HEK293 (cell line): ENCODE measurements at regions not wholly inside any gene's neighbourhood (a gene's known extent, or its start where the extent isn't known, plus 50 kb on each side); places are given as distances from the start of the nearest gene placed in this dataset.

ENCODE experiments used
- CTCF ChIA-PET: fragments of 350-600 bp; formaldehyde crosslinking; extraction: SDS; loops from one replicate; lab custom pipeline; 2021; ENCODE audit warnings: antibody characterized with exemption; lab: Yijun Ruan, JAX
- POLR2A ChIA-PET: fragments of 300-600 bp; formaldehyde crosslinking; extraction: SDS; loops from one replicate; lab custom pipeline; 2020; ENCODE audit warnings: antibody characterized with exemption, inconsistent platforms; lab: Yijun Ruan, JAX
- H3K27ac ChIP-seq: fragments of 200-500 bp; sonication (Bioruptor generic); 2 replicates; pipeline ENCODE4 v1.5.1; 2014; ENCODE audit warnings: low read depth, low read length, control low read depth, inconsistent platforms; ENCODE audit errors: extremely low read depth
- H3K36me3 ChIP-seq, 2 experiments: fragments of 200-500 bp in 1 of 2; sonication (Bioruptor generic) in 1 of 2; 1 replicate in 1 of 2; 2 replicates in 1 of 2; pipeline ENCODE4 v1.5.1; 2014 to 2017; ENCODE audit warnings: inconsistent platforms in 2 of 2, low read length in 2 of 2; ENCODE audit not compliant: control insufficient read depth in 2 of 2, insufficient read depth in 1 of 2
- H3K4me1 ChIP-seq: fragments of 200-500 bp; sonication (Bioruptor generic); 2 replicates; pipeline ENCODE4 v1.5.1; 2014; ENCODE audit warnings: mild to moderate bottlenecking, low read length, inconsistent platforms; ENCODE audit not compliant: control insufficient read depth, insufficient read depth
- H3K4me3 ChIP-seq: 2 replicates; pipeline ENCODE4 v1.5.1; 2011; ENCODE audit warnings: low read depth, mild to moderate bottlenecking, control low read depth, low read length, moderate library complexity
- H3K9me3 ChIP-seq: fragments of 200-500 bp; sonication (Bioruptor generic); 2 replicates; pipeline ENCODE4 v1.5.1; 2014; ENCODE audit warnings: low read depth, low read length, inconsistent platforms; ENCODE audit not compliant: control insufficient read depth, insufficient read depth
- BCL11A ChIP-seq: fragments of 450-650 bp; formaldehyde crosslinking; IDR thresholded peaks from 2 replicates; pipeline ENCODE4 v1.5.1; 2016; ENCODE audit warnings: low read depth, missing biosample characterization, missing genetic modification characterization
- OVOL3 ChIP-seq: fragments of 450-650 bp; formaldehyde crosslinking; IDR thresholded peaks from 2 replicates; pipeline ENCODE4 v1.5.1; 2016; ENCODE audit warnings: missing biosample characterization, missing genetic modification characterization
- ZBTB8A ChIP-seq: fragments of 450-650 bp; formaldehyde crosslinking; IDR thresholded peaks from 2 replicates; pipeline ENCODE4 v1.5.1; 2016; ENCODE audit warnings: missing biosample characterization, missing genetic modification characterization
- ZEB2 ChIP-seq: fragments of 450-650 bp; formaldehyde crosslinking; IDR thresholded peaks from 2 replicates; pipeline ENCODE4 v1.5.1; 2016; ENCODE audit warnings: missing biosample characterization, missing genetic modification characterization
- ZNF114 ChIP-seq: fragments of 450-650 bp; formaldehyde crosslinking; IDR thresholded peaks from 2 replicates; pipeline ENCODE4 v1.5.0; 2017; ENCODE audit warnings: missing biosample characterization, missing genetic modification characterization
- ZNF157 ChIP-seq: fragments of 450-650 bp; formaldehyde crosslinking; IDR thresholded peaks from 2 replicates; pipeline ENCODE4 v1.5.1; 2016; ENCODE audit warnings: missing biosample characterization, missing genetic modification characterization
- ZNF221 ChIP-seq: fragments of 450-650 bp; formaldehyde crosslinking; IDR thresholded peaks from 2 replicates; pipeline ENCODE4 v1.5.1; 2017; ENCODE audit warnings: missing biosample characterization, missing genetic modification characterization, borderline replicate concordance
- ZNF24 ChIP-seq: fragments of 450-650 bp; formaldehyde crosslinking; IDR thresholded peaks from 2 replicates; pipeline ENCODE4 v1.5.1; 2016; ENCODE audit warnings: missing biosample characterization, missing genetic modification characterization
- ZNF423 ChIP-seq: fragments of 450-650 bp; formaldehyde crosslinking; IDR thresholded peaks from 2 replicates; pipeline ENCODE4 v1.5.1; 2016; ENCODE audit warnings: missing biosample characterization, missing genetic modification characterization
- ZNF426 ChIP-seq: fragments of 450-650 bp; formaldehyde crosslinking; IDR thresholded peaks from 2 replicates; pipeline ENCODE4 v1.5.1; 2017; ENCODE audit warnings: missing biosample characterization, missing genetic modification characterization, mild to moderate bottlenecking, inconsistent platforms, moderate library complexity
- ZNF585B ChIP-seq: fragments of 450-650 bp; formaldehyde crosslinking; IDR thresholded peaks from 2 replicates; pipeline ENCODE4 v1.5.1; 2016; ENCODE audit warnings: missing biosample characterization, missing genetic modification characterization
- ZNF626 ChIP-seq: fragments of 450-650 bp; sonication (Bioruptor Pico); formaldehyde crosslinking; IDR thresholded peaks from 2 replicates; pipeline ENCODE4 v1.5.1; 2018; ENCODE audit warnings: missing biosample characterization, missing genetic modification characterization, inconsistent platforms
- ZNF785 ChIP-seq: fragments of 450-650 bp; formaldehyde crosslinking; IDR thresholded peaks from 2 replicates; pipeline ENCODE4 v1.5.1; 2016; ENCODE audit warnings: missing biosample characterization, missing genetic modification characterization
- TF ChIP-seq, protein P1 (sequence below): fragments of 450-650 bp; formaldehyde crosslinking; IDR thresholded peaks from 2 replicates; pipeline ENCODE4 v1.5.1; 2016; ENCODE audit warnings: missing biosample characterization, missing genetic modification characterization
- TF ChIP-seq, protein P2 (sequence below): fragments of 450-650 bp; formaldehyde crosslinking; IDR thresholded peaks from 2 replicates; pipeline ENCODE4 v1.5.1; 2016; ENCODE audit warnings: missing biosample characterization, missing genetic modification characterization, low read depth
- TF ChIP-seq, protein P3 (sequence below): fragments of 450-650 bp; formaldehyde crosslinking; IDR thresholded peaks from 2 replicates; pipeline ENCODE4 v1.5.1; 2017; ENCODE audit warnings: missing biosample characterization, missing genetic modification characterization

DNA sequence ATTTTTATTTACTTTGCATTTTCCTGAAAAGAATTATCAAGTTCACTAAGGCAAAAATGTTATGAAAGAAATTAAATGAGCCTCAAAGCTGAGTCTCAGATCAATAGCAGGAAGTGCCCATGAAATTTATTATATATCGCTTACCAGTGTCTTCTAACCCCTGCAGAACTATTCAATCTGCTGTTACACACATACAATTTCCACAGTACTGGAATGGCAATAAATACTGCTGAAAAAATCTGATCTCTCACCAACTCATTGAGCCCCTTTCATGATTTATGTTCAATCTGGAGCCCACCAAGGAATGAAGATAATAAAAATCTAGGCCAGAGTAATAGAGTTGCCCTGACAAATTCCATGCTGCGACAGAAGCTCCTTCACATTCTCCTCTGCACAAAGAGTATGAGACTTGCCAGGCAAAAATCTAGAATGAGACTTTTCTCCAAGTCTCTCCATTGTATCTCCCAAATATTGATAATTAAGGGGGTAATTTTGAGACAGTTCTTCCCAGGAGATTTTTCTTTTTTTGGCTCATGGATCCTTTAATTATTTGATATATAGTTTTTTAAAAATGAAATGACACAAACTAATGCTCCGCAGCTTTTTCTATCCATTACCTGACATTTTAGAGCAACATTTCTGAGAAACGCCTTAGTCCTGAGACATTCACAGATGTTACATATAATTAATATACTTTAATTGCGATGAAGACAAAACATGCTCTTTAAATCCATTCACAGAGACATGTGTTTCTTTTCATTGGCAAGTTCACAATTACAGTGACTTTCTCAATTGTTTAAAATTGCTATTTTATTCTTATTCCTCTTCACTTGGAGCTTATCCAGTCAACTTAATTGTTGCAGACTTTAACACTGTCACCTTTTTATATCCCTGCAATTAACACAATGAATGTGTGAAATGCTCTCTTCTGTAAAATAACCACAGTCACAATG, 1020.4 kb downstream of the CBLN2 start:
- ChIA-PET CTCF (interaction anchor here (0.7 kb wide), 2 partner anchors 986 to 1109 kb away, joined by 3 read pairs; no protein-coding TSS in a partner anchor), POLR2A (no interaction called here)
- Histone ChIP-seq H3K4me3 (no peak overlapping the region), H3K27ac (no peak overlapping the region), H3K36me3 (no peaks in the 10 kb centered on the region), H3K9me3 (no peaks in the 10 kb centered on the region), H3K4me1 (no peaks in the 10 kb centered on the region)
- TF ChIP-seq, protein P1, sequence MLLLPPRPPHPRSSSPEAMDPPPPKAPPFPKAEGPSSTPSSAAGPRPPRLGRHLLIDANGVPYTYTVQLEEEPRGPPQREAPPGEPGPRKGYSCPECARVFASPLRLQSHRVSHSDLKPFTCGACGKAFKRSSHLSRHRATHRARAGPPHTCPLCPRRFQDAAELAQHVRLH (tag by site-specific recombination): no peak
- TF ChIP-seq ZBTB8A (tag by site-specific recombination) (no peak), ZNF221 (tag by site-specific recombination) (no peak), ZNF426 (tag by site-specific recombination) (no peak), OVOL3 (no peak)
- TF ChIP-seq, protein P2, sequence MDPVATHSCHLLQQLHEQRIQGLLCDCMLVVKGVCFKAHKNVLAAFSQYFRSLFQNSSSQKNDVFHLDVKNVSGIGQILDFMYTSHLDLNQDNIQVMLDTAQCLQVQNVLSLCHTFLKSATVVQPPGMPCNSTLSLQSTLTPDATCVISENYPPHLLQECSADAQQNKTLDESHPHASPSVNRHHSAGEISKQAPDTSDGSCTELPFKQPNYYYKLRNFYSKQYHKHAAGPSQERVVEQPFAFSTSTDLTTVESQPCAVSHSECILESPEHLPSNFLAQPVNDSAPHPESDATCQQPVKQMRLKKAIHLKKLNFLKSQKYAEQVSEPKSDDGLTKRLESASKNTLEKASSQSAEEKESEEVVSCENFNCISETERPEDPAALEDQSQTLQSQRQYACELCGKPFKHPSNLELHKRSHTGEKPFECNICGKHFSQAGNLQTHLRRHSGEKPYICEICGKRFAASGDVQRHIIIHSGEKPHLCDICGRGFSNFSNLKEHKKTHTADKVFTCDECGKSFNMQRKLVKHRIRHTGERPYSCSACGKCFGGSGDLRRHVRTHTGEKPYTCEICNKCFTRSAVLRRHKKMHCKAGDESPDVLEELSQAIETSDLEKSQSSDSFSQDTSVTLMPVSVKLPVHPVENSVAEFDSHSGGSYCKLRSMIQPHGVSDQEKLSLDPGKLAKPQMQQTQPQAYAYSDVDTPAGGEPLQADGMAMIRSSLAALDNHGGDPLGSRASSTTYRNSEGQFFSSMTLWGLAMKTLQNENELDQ: no peak

DNA sequence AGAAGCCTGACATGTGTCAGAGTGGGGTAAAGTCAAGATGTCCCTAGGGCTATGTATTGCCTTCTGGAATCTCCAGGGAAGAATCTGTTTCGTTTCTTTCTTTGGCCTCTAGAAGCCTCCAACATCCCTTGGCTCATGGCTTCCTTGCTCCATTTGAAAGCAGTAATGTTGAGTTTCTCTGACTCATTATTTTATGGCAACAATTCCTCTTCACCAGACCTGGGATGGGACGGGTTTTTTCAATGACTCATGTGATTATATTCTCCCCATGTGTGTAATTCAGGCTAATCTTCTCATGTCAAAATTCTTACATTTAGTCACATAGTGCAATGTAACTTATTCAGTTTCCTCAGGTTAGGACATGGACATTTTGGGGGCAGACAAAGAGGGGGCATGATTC, 1038.6 kb downstream of the CBLN2 start:
- ChIA-PET POLR2A (no interaction called here), CTCF (no interaction called here)
- no peaks in the 10 kb centered on the region for H3K4me1 ChIP-seq
- H3K27ac ChIP-seq: no peak overlapping the region
- H3K4me3 ChIP-seq: no peak overlapping the region
- TF ChIP-seq ZNF157 (tag by site-specific recombination) (no peak), ZNF423 (tag by site-specific recombination) (no peak), ZNF626 (tag by site-specific recombination) (no peak)
- H3K9me3 ChIP-seq: no peaks in the 10 kb centered on the region
- no peaks in the 10 kb centered on the region for H3K36me3 ChIP-seq

DNA sequence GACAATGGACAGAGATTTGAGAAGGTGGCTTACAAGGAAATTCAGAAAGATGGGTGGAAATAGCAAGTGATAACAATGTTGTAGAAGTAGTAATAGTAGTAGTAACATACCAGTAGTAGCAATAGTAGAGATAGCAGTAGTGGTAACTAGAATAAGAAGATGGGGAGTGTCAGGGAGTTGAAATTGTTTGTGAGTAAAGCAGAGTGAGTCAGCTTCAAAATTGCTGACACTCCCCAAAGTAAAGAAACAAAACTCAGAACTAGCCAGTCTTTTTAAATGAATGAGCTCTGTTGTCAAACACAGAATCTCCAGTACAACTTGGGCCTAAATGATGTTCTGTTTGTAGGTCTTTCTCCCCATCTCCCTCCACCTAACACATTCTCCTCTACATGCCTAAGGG, 1040.9 kb downstream of the CBLN2 start:
- TF ChIP-seq ZEB2 (no peak), ZNF24 (tag by site-specific recombination) (no peak), ZNF785 (tag by site-specific recombination) (no peak)
- TF ChIP-seq, protein P3, sequence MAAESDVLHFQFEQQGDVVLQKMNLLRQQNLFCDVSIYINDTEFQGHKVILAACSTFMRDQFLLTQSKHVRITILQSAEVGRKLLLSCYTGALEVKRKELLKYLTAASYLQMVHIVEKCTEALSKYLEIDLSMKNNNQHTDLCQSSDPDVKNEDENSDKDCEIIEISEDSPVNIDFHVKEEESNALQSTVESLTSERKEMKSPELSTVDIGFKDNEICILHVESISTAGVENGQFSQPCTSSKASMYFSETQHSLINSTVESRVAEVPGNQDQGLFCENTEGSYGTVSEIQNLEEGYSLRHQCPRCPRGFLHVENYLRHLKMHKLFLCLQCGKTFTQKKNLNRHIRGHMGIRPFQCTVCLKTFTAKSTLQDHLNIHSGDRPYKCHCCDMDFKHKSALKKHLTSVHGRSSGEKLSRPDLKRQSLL: no peak
- ChIA-PET POLR2A (no interaction called here), CTCF (no interaction called here)
- H3K27ac ChIP-seq: no peak overlapping the region
- no peaks in the 10 kb centered on the region for H3K4me1 ChIP-seq
- no peak overlapping the region for H3K4me3 ChIP-seq
- no peaks in the 10 kb centered on the region for H3K9me3 ChIP-seq
- no peaks in the 10 kb centered on the region for H3K36me3 ChIP-seq

DNA sequence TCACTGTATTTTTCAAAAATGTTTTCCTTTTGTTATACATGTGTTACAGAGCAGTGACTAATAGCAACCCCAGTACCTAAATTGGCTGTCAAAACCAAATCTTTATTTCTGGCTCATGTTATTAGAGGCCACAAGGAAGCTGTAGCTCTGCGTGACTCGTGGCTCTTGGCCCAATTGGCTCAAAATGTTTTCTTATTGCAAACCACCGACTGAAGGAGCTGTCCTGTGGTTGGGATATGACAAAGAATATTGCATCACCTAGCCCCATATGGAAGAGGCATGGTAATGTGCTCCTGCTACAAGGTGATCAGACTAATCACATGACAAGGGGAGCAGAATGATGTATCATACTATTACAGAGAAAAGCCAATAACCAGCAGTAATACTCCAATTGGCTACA, 1058.5 kb downstream of the CBLN2 start:
- Histone ChIP-seq H3K9me3 (no peaks in the 10 kb centered on the region), H3K36me3 (no peaks in the 10 kb centered on the region)
- TF ChIP-seq BCL11A (tag by site-specific recombination) (no peak), ZNF114 (no peak), ZNF585B (tag by site-specific recombination) (no peak)
- TF ChIP-seq, all 188 proteins: peak for 0
- ChIA-PET POLR2A (no interaction called here), CTCF (no interaction called here)
- Histone ChIP-seq H3K4me1 (no peaks in the 10 kb centered on the region), H3K4me3 (no peak overlapping the region), H3K27ac (no peak overlapping the region)
